ENCODE measurements at regions not wholly inside any gene's neighbourhood (a gene's known extent, or its start where the extent isn't known, plus 50 kb on each side); places are given as distances from the start of the nearest gene placed in this dataset.

GRCh38 chr14:25239170-25239569 lies 189.2 kb upstream of the STXBP6 start:
- H3K4me3 ChIP-seq (ENCODE audit: low read length) = no peak overlapping the region
- no peaks in the 10 kb centered on the region for H3K36me3 ChIP-seq (ENCODE audit: insufficient read depth, low read length)
- H2AFZ ChIP-seq (ENCODE audit: low read depth, low read length) = no peak overlapping the region
- H3K4me1 ChIP-seq (ENCODE audit: insufficient read depth, low read length) = no peaks in the 10 kb centered on the region
- no peaks in the 10 kb centered on the region for H3K9me3 ChIP-seq (ENCODE audit: low read length)
- no peaks in the 10 kb centered on the region for H3K27me3 ChIP-seq (ENCODE audit: insufficient read depth, low read length)

DNA sequence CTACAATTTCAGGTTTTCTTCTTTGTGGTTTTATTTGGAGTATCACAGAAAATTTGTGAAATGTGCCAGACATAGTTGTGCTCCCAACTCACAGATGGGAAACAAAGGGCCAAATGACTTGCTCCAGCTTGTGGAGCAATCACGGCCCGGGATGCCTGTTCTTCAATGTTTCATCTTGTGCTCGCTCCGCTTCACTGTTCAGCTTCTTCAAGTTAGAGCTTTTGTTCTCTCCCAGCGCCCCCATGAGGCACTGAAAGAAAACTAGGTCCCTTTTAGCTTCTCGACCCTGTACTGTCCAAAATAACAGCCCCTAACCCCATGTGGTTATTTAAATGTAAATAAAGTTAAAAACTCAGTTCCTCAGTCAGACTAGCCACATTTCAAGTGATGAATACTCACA lies 187.9 kb upstream of the STXBP6 start:
- Histone ChIP-seq H3K4me1 (ENCODE audit: insufficient read depth, low read length) (no peaks in the 10 kb centered on the region), H2AFZ (ENCODE audit: low read depth, low read length) (no peak overlapping the region), H3K4me3 (ENCODE audit: low read length) (no peak overlapping the region), H3K27me3 (ENCODE audit: insufficient read depth, low read length) (no peaks in the 10 kb centered on the region), H3K36me3 (ENCODE audit: insufficient read depth, low read length) (no peaks in the 10 kb centered on the region), H3K9me3 (ENCODE audit: low read length) (no peaks in the 10 kb centered on the region)

GRCh38 chr14:25233613-25234012 lies 183.7 kb upstream of the STXBP6 start:
- Histone ChIP-seq H2AFZ (ENCODE audit: low read depth, low read length) (no peak overlapping the region), H3K36me3 (ENCODE audit: insufficient read depth, low read length) (no peaks in the 10 kb centered on the region), H3K9me3 (ENCODE audit: low read length) (no peaks in the 10 kb centered on the region), H3K27me3 (ENCODE audit: insufficient read depth, low read length) (no peaks in the 10 kb centered on the region), H3K4me1 (ENCODE audit: insufficient read depth, low read length) (no peaks in the 10 kb centered on the region), H3K4me3 (ENCODE audit: low read length) (no peak overlapping the region)

GRCh38 chr14:25231004-25231403 lies 181.1 kb upstream of the STXBP6 start:
- H3K4me3 ChIP-seq (ENCODE audit: low read length) = no peak overlapping the region
- no peaks in the 10 kb centered on the region for H3K27me3 ChIP-seq (ENCODE audit: insufficient read depth, low read length)
- no peaks in the 10 kb centered on the region for H3K9me3 ChIP-seq (ENCODE audit: low read length)
- no peaks in the 10 kb centered on the region for H3K4me1 ChIP-seq (ENCODE audit: insufficient read depth, low read length)
- H3K36me3 ChIP-seq (ENCODE audit: insufficient read depth, low read length) = no peaks in the 10 kb centered on the region
- H2AFZ ChIP-seq (ENCODE audit: low read depth, low read length) = no peak overlapping the region

GRCh38 chr14:25226214-25226613 lies 176.3 kb upstream of the STXBP6 start:
- H3K36me3 ChIP-seq (ENCODE audit: insufficient read depth, low read length) = no peaks in the 10 kb centered on the region
- H3K9me3 ChIP-seq (ENCODE audit: low read length) = no peaks in the 10 kb centered on the region
- H2AFZ ChIP-seq (ENCODE audit: low read depth, low read length) = no peak overlapping the region
- peaks cover 4% of the 10 kb centered on the region for H3K27me3 ChIP-seq (ENCODE audit: insufficient read depth, low read length)
- H3K4me3 ChIP-seq (ENCODE audit: low read length) = no peak overlapping the region
- H3K4me1 ChIP-seq (ENCODE audit: insufficient read depth, low read length) = no peaks in the 10 kb centered on the region

DNA sequence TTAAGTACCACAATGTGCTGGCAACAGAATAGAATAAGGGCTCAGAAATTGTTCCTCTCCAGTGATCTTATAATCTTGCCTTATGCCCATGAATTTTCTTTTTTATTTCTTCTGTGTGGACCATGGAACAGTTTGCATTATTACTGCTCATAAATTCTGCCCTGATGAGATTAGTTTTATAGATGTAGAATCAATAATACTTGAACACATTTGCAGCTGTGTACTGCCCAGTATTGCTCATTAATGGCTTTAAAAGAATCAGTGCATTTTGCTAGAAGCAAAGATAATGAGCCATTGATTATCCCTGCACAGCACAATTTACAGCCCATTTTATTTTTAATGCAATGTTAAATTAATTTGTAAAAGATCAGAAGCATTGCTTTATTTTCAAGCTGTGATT lies 172.3 kb upstream of the STXBP6 start:
- Histone ChIP-seq H3K4me3 (ENCODE audit: low read length) (no peak overlapping the region), H3K27me3 (ENCODE audit: insufficient read depth, low read length) (peaks cover 4% of the 10 kb centered on the region), H3K9me3 (ENCODE audit: low read length) (no peaks in the 10 kb centered on the region), H2AFZ (ENCODE audit: low read depth, low read length) (no peak overlapping the region), H3K36me3 (ENCODE audit: insufficient read depth, low read length) (no peaks in the 10 kb centered on the region), H3K4me1 (ENCODE audit: insufficient read depth, low read length) (no peaks in the 10 kb centered on the region)

DNA sequence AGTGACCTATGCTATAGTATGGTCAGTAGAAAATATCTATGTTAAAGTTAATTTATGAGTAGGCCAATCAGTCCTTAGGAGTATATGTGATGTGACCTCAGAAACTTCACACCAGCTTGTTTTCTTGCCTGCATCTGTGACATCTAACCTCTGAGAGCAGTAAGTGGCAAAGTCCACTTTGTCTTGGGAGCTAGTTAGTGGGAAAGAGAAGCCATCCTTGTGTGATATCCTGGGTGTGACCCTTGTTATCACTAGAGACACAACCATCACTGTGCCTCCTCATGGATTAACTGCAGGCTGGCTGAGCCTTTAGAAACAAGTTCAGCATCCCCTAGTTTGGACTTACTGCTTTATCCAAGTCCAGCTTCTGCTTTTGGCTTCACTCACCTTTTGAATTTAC lies 170.6 kb upstream of the STXBP6 start:
- H3K9me3 ChIP-seq (ENCODE audit: low read length) = no peaks in the 10 kb centered on the region
- H3K4me3 ChIP-seq (ENCODE audit: low read length) = no peak overlapping the region
- H3K27me3 ChIP-seq (ENCODE audit: insufficient read depth, low read length) = no peaks in the 10 kb centered on the region
- H3K4me1 ChIP-seq (ENCODE audit: insufficient read depth, low read length) = no peaks in the 10 kb centered on the region
- no peak overlapping the region for H2AFZ ChIP-seq (ENCODE audit: low read depth, low read length)
- no peaks in the 10 kb centered on the region for H3K36me3 ChIP-seq (ENCODE audit: insufficient read depth, low read length)

DNA sequence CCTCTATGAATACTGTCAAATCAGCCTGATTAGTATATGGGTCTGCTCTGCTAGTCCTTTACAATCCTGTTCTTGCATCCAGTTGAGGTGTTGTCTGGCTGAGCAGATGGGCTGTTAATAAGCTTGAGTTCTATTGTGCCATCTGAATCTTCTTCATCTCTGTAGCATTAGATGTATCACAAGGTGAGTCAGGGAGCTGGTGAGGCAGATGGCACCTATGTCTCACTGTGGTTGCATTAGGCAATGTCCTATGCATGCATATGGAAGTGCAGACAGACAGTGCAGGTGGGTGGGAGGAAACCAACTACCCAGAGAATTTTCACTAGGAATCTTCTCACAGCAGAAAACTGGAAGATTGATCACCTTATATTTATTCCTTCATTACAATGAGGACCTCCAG lies 165.7 kb upstream of the STXBP6 start:
- no peak overlapping the region for H3K4me3 ChIP-seq (ENCODE audit: low read length)
- H2AFZ ChIP-seq (ENCODE audit: low read depth, low read length) = no peak overlapping the region
- H3K4me1 ChIP-seq (ENCODE audit: insufficient read depth, low read length) = no peaks in the 10 kb centered on the region
- H3K27me3 ChIP-seq (ENCODE audit: insufficient read depth, low read length) = no peaks in the 10 kb centered on the region
- no peaks in the 10 kb centered on the region for H3K9me3 ChIP-seq (ENCODE audit: low read length)
- no peaks in the 10 kb centered on the region for H3K36me3 ChIP-seq (ENCODE audit: insufficient read depth, low read length)

DNA sequence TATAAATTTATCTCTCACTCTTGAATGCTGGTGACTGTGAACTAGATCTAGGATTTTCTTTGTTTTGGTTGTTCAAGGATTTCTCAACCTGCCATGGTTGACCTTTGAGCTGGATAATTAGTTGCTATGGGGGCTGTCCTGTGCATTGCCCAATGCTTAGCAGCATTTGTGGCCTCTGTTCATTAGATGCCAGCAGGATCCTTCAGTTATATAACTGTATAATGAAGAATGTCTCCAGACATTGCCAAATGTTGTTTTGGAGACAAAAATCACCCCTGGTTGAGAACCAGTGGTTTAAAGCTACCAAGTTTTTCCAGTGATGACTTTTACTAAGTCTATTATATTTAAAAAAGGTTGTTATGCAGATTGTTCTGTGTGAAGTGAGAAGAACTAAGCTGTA lies 147.9 kb upstream of the STXBP6 start:
- Histone ChIP-seq H3K27me3 (ENCODE audit: insufficient read depth, low read length) (no peaks in the 10 kb centered on the region), H2AFZ (ENCODE audit: low read depth, low read length) (no peak overlapping the region), H3K36me3 (ENCODE audit: insufficient read depth, low read length) (no peaks in the 10 kb centered on the region), H3K9me3 (ENCODE audit: low read length) (no peaks in the 10 kb centered on the region), H3K4me1 (ENCODE audit: insufficient read depth, low read length) (no peaks in the 10 kb centered on the region), H3K4me3 (ENCODE audit: low read length) (no peak overlapping the region)

DNA sequence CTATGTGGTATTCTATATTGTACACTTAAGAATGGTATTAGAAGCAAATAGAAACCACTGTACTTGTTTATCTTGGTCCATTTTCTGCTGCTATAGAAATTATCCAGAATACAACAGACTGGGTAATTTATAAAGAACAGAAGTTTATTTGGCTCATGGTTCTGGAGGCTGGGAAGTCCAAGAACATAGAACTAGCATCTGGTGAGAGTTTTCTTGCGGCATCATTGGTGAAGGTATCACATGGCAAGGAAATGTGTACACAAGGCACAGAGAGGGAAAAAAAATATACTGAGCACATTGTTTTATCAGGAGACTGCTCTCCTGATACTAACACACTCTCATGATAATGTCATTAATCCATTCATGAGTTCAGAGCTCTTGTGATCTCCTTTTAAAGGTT lies 130.3 kb upstream of the STXBP6 start:
- H3K27me3 ChIP-seq (ENCODE audit: insufficient read depth, low read length) = no peaks in the 10 kb centered on the region
- no peaks in the 10 kb centered on the region for H3K9me3 ChIP-seq (ENCODE audit: low read length)
- H2AFZ ChIP-seq (ENCODE audit: low read depth, low read length) = no peak overlapping the region
- H3K4me1 ChIP-seq (ENCODE audit: insufficient read depth, low read length) = no peaks in the 10 kb centered on the region
- H3K4me3 ChIP-seq (ENCODE audit: low read length) = no peak overlapping the region
- no peaks in the 10 kb centered on the region for H3K36me3 ChIP-seq (ENCODE audit: insufficient read depth, low read length)

DNA sequence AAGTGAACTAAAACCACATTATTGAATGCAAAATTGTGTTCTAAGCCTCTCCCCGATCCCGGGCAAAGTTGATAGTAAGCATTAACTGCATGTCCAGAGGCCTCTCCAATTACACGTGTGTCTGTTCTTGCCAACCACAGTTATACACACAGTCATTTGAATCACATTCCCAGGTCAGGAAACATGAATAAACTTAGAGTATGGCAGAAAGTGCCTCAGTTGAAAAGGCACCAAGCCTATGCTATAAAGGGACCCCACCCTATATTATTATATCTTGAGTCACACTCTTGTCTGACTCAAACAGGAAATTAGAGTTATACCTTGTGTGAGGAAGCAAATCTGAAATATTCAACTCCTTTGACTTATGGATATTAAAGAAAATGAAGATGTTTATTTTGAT lies 128.3 kb upstream of the STXBP6 start:
- H3K4me3 ChIP-seq (ENCODE audit: low read length) = no peak overlapping the region
- no peaks in the 10 kb centered on the region for H3K27me3 ChIP-seq (ENCODE audit: insufficient read depth, low read length)
- H3K4me1 ChIP-seq (ENCODE audit: insufficient read depth, low read length) = no peaks in the 10 kb centered on the region
- no peak overlapping the region for H2AFZ ChIP-seq (ENCODE audit: low read depth, low read length)
- H3K9me3 ChIP-seq (ENCODE audit: low read length) = no peaks in the 10 kb centered on the region
- H3K36me3 ChIP-seq (ENCODE audit: insufficient read depth, low read length) = no peaks in the 10 kb centered on the region

- Histone ChIP-seq H3K4me1 (ENCODE audit: insufficient read depth, low read length) (peaks cover 7% of the 10 kb centered on the region), H3K27me3 (ENCODE audit: insufficient read depth, low read length) (no peaks in the 10 kb centered on the region), H3K9me3 (ENCODE audit: low read length) (no peaks in the 10 kb centered on the region), H3K36me3 (ENCODE audit: insufficient read depth, low read length) (no peaks in the 10 kb centered on the region), H3K4me3 (ENCODE audit: low read length) (no peak overlapping the region), H2AFZ (ENCODE audit: low read depth, low read length) (no peak overlapping the region)
Observed at GRCh38 chr14:25150934-25151790, 101.2 kb upstream of the STXBP6 start.

GRCh38 chr14:25150401-25150800 lies 100.5 kb upstream of the STXBP6 start:
- Histone ChIP-seq H3K4me1 (ENCODE audit: insufficient read depth, low read length) (peaks cover 7% of the 10 kb centered on the region), H3K36me3 (ENCODE audit: insufficient read depth, low read length) (no peaks in the 10 kb centered on the region), H3K27me3 (ENCODE audit: insufficient read depth, low read length) (no peaks in the 10 kb centered on the region), H3K9me3 (ENCODE audit: low read length) (no peaks in the 10 kb centered on the region), H2AFZ (ENCODE audit: low read depth, low read length) (no peak overlapping the region), H3K4me3 (ENCODE audit: low read length) (no peak overlapping the region)

GRCh38 chr14:25140411-25140810 lies 90.5 kb upstream of the STXBP6 start:
- Histone ChIP-seq H3K9me3 (ENCODE audit: low read length) (no peaks in the 10 kb centered on the region), H3K27me3 (ENCODE audit: insufficient read depth, low read length) (no peaks in the 10 kb centered on the region), H3K4me3 (ENCODE audit: low read length) (no peak overlapping the region), H3K4me1 (ENCODE audit: insufficient read depth, low read length) (no peaks in the 10 kb centered on the region), H2AFZ (ENCODE audit: low read depth, low read length) (no peak overlapping the region), H3K36me3 (ENCODE audit: insufficient read depth, low read length) (no peaks in the 10 kb centered on the region)

All from neuron (in vitro differentiated cells).